D721Med (cell line): ENCODE measurements at regions not wholly inside any gene's neighbourhood (a gene's known extent, or its start where the extent isn't known, plus 50 kb on each side); places are given as distances from the start of the nearest gene placed in this dataset.

ENCODE experiments used
- DNase-seq: peaks from one replicate; pipeline ENCODE4 v3.0.0; 2011; ENCODE audit warnings: low spot score; ENCODE audit not compliant: insufficient read length
- FAIRE-seq: peaks from 2 replicates; lab custom pipeline; 2011; peaks lifted over from hg19 to GRCh38; lab: Jason Lieb, UNC
- CTCF ChIP-seq: IDR thresholded peaks from 2 replicates; pipeline ENCODE4 v1.5.1; 2012; ENCODE audit warnings: mild to moderate bottlenecking, control low read depth; ENCODE audit not compliant: insufficient read depth; ENCODE audit errors: missing control alignments

DNA sequence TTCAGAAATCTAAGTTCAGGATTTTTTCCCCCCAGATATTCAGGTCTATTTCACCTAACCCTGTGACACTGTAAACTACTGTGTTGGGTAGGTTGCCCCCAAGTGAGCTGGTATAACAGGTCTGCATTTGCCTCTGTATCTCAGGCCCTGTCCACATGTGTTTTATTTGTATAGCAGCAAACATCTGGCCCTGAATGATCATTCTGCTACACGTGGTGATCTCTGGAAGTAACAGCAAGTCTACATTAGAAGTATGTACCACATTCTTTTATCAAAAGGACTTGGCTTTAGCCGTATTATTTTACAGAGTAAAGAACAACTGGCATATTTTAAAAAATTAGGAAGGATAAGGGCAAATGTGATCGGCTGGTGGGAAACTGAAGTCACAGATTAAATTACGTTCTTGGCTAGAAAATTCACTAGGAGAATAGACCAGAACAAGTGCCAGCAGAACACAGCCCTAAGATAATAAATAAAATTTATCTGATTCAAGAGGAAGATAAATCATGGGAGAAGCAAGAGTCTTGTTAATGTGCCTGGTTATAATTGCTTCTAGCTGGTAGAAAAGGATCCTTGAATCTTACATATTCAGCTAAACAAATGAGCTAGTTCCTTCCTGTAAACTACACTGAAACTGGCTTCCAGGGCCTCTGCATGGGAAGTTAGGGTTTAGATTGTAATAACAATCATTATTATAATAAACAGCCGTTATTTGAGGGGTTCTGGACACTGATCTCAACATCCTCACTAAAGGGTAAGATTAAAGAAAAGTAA is 192.1 kb downstream of the SAMD5 start:
- DNase-seq (no peak), FAIRE-seq (no peak)
- no peak for TF ChIP-seq CTCF

GRCh38 chr6:147704691-147705090 is 196.2 kb downstream of the SAMD5 start:
- DNase-seq = no peak
- no peak for FAIRE-seq
- no peak for TF ChIP-seq CTCF

GRCh38 chr6:147707524-147707923 is 199.0 kb downstream of the SAMD5 start:
- TF ChIP-seq CTCF = no peak
- FAIRE-seq (no peak), DNase-seq (no peak)

GRCh38 chr6:147708170-147708569 is 199.7 kb downstream of the SAMD5 start:
- no peak for FAIRE-seq
- DNase-seq = no peak
- TF ChIP-seq CTCF = no peak

- no peak for TF ChIP-seq CTCF
- no peak for DNase-seq
- no peak for FAIRE-seq
These were observed 201.1 kb downstream of the SAMD5 start for GRCh38 chr6:147709396-147710272.

- DNase-seq (no peak), FAIRE-seq (no peak)
- TF ChIP-seq CTCF = no peak
These were observed 202.4 kb downstream of the SAMD5 start for GRCh38 chr6:147710890-147711289.

DNA sequence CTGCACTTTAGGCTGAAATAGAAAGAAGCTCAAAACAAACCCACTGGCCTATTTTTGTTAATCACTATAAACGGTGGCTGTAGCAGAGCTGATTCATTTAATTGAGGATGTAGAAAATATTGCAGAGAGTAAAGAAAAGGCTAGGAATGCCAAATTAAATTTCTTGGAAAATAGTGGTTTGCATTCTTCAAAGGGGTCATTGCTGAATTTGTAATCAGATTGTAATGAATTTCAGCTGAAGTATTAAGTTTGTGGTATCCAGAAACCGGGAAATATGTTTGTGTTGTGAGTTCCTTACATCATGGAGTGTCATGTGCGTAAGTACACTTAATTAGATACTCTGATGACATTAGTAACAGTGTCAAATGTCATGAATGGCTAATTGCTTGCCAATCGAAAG is 203.0 kb downstream of the SAMD5 start:
- no peak for TF ChIP-seq CTCF
- DNase-seq (no peak), FAIRE-seq (no peak)
